PC-9 (cell line): ENCODE measurements at regions not wholly inside any gene's neighbourhood (a gene's known extent, or its start where the extent isn't known, plus 50 kb on each side); places are given as distances from the start of the nearest gene placed in this dataset.

Experiments used
- BruUV-seq: library from RNA; stranded (reverse); fragments of 400-500 nt; replicated peaks from 2 replicates; lab custom pipeline; 2021; lab: Mats Ljungman, UMichigan
- CTCF ChIA-PET: fragments of 300-600 bp; sonication (Branson Sonifier 250); formaldehyde crosslinking; loops from one replicate; lab custom pipeline; 2022; ENCODE audit warnings: antibody characterized with exemption; lab: Charles Lee
- POLR2A ChIA-PET: fragments of 300-600 bp; sonication (Branson Sonifier 250); formaldehyde crosslinking; loops from one replicate; lab custom pipeline; 2022; ENCODE audit warnings: antibody characterized with exemption; ENCODE audit not compliant: unreplicated experiment; lab: Charles Lee
- DNase-seq, 2 experiments: peaks; one replicate each; pipeline versions ENCODE4 v3.0.0 to v3.0.0-alpha.2; 2015 to 2022; ENCODE audit warnings: mixed read lengths in 1 of 2
- H2AFZ ChIP-seq: fragments of 200-600 bp; sonication (generic); 2 replicates; pipeline ENCODE4 v1.8.1; 2017; ENCODE audit warnings: antibody characterized with exemption
- H3F3A ChIP-seq: fragments of 200-600 bp; sonication (generic); 2 replicates; pipeline ENCODE4 v1.8.1; 2017; ENCODE audit warnings: antibody characterized with exemption, mild to moderate bottlenecking, low read depth; ENCODE audit not compliant: insufficient read depth
- H3K27ac ChIP-seq: fragments of 200-600 bp; sonication (generic); 2 replicates; pipeline ENCODE4 v1.6.1; 2016; ENCODE audit warnings: mixed run types
- H3K27me3 ChIP-seq: fragments of 200-600 bp; sonication (generic); 2 replicates; pipeline ENCODE4 v1.6.1; 2016; ENCODE audit warnings: low read depth, mixed run types; ENCODE audit not compliant: insufficient read depth
- H3K36me3 ChIP-seq: fragments of 200-600 bp; sonication (generic); 2 replicates; pipeline ENCODE4 v1.6.1; 2016; ENCODE audit warnings: low read depth, mixed run types
- H3K4me1 ChIP-seq: fragments of 200-600 bp; sonication (generic); replicated peaks from 2 replicates; pipeline ENCODE4 v1.6.1; 2016; ENCODE audit warnings: mixed run types; ENCODE audit not compliant: insufficient read depth
- H3K4me2 ChIP-seq: fragments of 200-600 bp; sonication (generic); 2 replicates; pipeline ENCODE4 v1.6.1; 2017; ENCODE audit warnings: mixed run types
- H3K4me3 ChIP-seq: fragments of 200-600 bp; sonication (generic); 2 replicates; pipeline ENCODE4 v1.6.1; 2016; ENCODE audit warnings: mixed run types
- H3K79me2 ChIP-seq: fragments of 200-600 bp; sonication (generic); 2 replicates; pipeline ENCODE4 v1.6.1; 2017; ENCODE audit warnings: low read depth, mixed run types
- H3K9me2 ChIP-seq: fragments of 200-600 bp; sonication (generic); 2 replicates; pipeline ENCODE4 v1.8.1; 2017; ENCODE audit warnings: mild to moderate bottlenecking; ENCODE audit not compliant: insufficient read depth
- H3K9me3 ChIP-seq: fragments of 200-600 bp; sonication (generic); 2 replicates; pipeline ENCODE4 v1.8.1; 2016; ENCODE audit warnings: low read depth; ENCODE audit not compliant: insufficient read depth
- H4K20me1 ChIP-seq: fragments of 200-600 bp; sonication (generic); 2 replicates; pipeline ENCODE4 v1.8.1; 2017; ENCODE audit not compliant: insufficient read depth
- CTCF ChIP-seq: fragments of 200-600 bp; sonication (generic); conservative IDR thresholded peaks from 2 replicates; pipeline ENCODE4 v1.6.1; 2017; ENCODE audit warnings: mixed run types, antibody characterized with exemption, mild to moderate bottlenecking, moderate library complexity
- EZH2 ChIP-seq: fragments of 200-600 bp; sonication (generic); IDR thresholded peaks from 2 replicates; pipeline ENCODE4 v1.8.0; 2017; ENCODE audit warnings: antibody characterized with exemption, low read depth
- intact Hi-C: fragments of 100-400 bp; cut with micrococcal nuclease; formaldehyde crosslinking; loops from one replicate; pipeline ENCODE4 v1.10.0; 2022; ENCODE audit not compliant: unreplicated experiment

GRCh38 chr1:243938208-243938607 is 88.2 kb upstream of the AKT3 start:
- H3K9me2 ChIP-seq: no peaks in the 10 kb centered on the region
- no peak overlapping the region for H2AFZ ChIP-seq
- no peaks in the 10 kb centered on the region for H3K27me3 ChIP-seq
- DNase-seq: no peak
- H3K27ac ChIP-seq: no peak overlapping the region
- H3K9me3 ChIP-seq: peaks cover 15% of the 10 kb centered on the region
- no TSS peak for BruUV-seq
- no peaks in the 10 kb centered on the region for H3K79me2 ChIP-seq
- intact Hi-C loops: no loop called here
- TF ChIP-seq CTCF (no peak), EZH2 (no peak)
- ChIA-PET CTCF (no interaction called here), POLR2A (no interaction called here)
- H3K4me3 ChIP-seq: no peak overlapping the region
- no peak overlapping the region for H3K4me2 ChIP-seq
- no peaks in the 10 kb centered on the region for H4K20me1 ChIP-seq
- no peaks in the 10 kb centered on the region for H3F3A ChIP-seq
- no peaks in the 10 kb centered on the region for H3K36me3 ChIP-seq
- H3K4me1 ChIP-seq: peaks cover 6% of the 10 kb centered on the region

- ChIA-PET CTCF (no interaction called here), POLR2A (no interaction called here)
- H3K27me3 ChIP-seq: no peaks in the 10 kb centered on the region
- TF ChIP-seq CTCF: no peak
- no peak for TF ChIP-seq EZH2
- no peak for DNase-seq
- no peaks in the 10 kb centered on the region for H3K79me2 ChIP-seq
- H4K20me1 ChIP-seq: no peaks in the 10 kb centered on the region
- intact Hi-C loops: no loop called here
- peaks cover 11% of the 10 kb centered on the region for H3K9me3 ChIP-seq
- peaks cover 1% of the 10 kb centered on the region; the same call in 1 of the 2 replicates for H3K4me1 ChIP-seq
- no peak overlapping the region for H3K27ac ChIP-seq
- no TSS peak for BruUV-seq
- no peak overlapping the region for H2AFZ ChIP-seq
- no peaks in the 10 kb centered on the region for H3K36me3 ChIP-seq
- no peaks in the 10 kb centered on the region for H3F3A ChIP-seq
- no peak overlapping the region for H3K4me2 ChIP-seq
- no peak overlapping the region for H3K4me3 ChIP-seq
- H3K9me2 ChIP-seq: no peaks in the 10 kb centered on the region
Measured at GRCh38 chr1:243933495-243933894, 83.5 kb upstream of the AKT3 start.

- ChIA-PET CTCF (interaction anchor here (0.6 kb wide), 1 partner anchor 49 kb away, joined by 3 read pairs; no protein-coding TSS in a partner anchor), POLR2A (no interaction called here)
- DNase-seq: no peak
- intact Hi-C loops: no loop called here
- H3K4me1 ChIP-seq: peaks cover 17% of the 10 kb centered on the region
- H3K36me3 ChIP-seq: no peaks in the 10 kb centered on the region
- TF ChIP-seq EZH2: no peak
- no peak for TF ChIP-seq CTCF
- H3K9me3 ChIP-seq: peaks cover 11% of the 10 kb centered on the region
- peaks cover 9% of the 10 kb centered on the region for H3F3A ChIP-seq
- no peaks in the 10 kb centered on the region for H3K9me2 ChIP-seq
- no peak overlapping the region for H3K4me2 ChIP-seq
- no TSS peak for BruUV-seq
- H3K79me2 ChIP-seq: no peaks in the 10 kb centered on the region
- no peak overlapping the region for H2AFZ ChIP-seq
- no peaks in the 10 kb centered on the region for H3K27me3 ChIP-seq
- no peak overlapping the region for H3K27ac ChIP-seq
- H4K20me1 ChIP-seq: no peaks in the 10 kb centered on the region
- no peak overlapping the region for H3K4me3 ChIP-seq
Measured at GRCh38 chr1:243931957-243932356, 81.9 kb upstream of the AKT3 start.
